ENCODE measurements at regions not wholly inside any gene's neighbourhood (a gene's known extent, or its start where the extent isn't known, plus 50 kb on each side); places are given as distances from the start of the nearest gene placed in this dataset.
"Not testable (repeated sequence)": the region's sequence is repeated elsewhere in the genome, so short reads cannot be mapped to it uniquely, and the experiment has no call there.

GRCh38 chr6:9138936-9139335, 703.6 kb upstream of the SLC35B3 start:
- TF ChIP-seq, protein P1, sequence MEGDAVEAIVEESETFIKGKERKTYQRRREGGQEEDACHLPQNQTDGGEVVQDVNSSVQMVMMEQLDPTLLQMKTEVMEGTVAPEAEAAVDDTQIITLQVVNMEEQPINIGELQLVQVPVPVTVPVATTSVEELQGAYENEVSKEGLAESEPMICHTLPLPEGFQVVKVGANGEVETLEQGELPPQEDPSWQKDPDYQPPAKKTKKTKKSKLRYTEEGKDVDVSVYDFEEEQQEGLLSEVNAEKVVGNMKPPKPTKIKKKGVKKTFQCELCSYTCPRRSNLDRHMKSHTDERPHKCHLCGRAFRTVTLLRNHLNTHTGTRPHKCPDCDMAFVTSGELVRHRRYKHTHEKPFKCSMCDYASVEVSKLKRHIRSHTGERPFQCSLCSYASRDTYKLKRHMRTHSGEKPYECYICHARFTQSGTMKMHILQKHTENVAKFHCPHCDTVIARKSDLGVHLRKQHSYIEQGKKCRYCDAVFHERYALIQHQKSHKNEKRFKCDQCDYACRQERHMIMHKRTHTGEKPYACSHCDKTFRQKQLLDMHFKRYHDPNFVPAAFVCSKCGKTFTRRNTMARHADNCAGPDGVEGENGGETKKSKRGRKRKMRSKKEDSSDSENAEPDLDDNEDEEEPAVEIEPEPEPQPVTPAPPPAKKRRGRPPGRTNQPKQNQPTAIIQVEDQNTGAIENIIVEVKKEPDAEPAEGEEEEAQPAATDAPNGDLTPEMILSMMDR (IDR thresholded peaks at IDR 0.05; ENCODE audit: borderline replicate concordance, insufficient read depth, low read depth, low read length), result no peak
- H3K4me3 ChIP-seq (ENCODE audit: low read depth, low read length), result no peak overlapping the region

DNA sequence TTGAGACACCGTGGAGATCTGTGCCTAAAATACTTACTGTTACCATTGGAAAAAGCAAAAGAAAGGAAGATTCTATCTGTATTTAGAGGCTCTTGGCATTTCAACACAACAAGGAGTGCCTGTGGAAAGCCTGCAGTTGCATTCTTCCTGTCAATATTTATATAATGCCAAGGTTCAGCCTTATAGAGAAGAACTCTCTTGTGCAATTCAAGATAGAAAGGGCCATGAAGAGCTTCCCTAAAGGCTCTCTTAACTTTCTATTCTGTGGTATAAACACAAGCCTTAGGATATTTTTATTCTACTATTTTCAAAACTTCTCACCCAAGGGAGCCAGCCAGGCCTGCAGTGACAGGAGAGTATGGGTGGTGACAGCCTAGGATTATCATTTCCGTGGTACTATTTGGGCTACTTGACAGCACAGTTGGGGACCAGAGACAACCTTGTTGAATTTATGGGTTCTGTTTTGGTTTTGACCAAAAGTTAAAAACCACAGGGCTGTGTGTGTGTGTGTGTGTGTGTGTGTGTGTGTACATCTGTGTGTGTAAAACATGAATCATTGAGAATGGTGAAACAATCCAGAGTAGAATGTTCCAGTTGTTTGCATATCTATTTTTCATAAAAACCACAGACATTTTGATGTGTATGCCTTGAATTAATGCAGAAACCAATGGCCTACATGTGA, 700.9 kb upstream of the SLC35B3 start:
- TF ChIP-seq, protein P1 (IDR thresholded peaks at IDR 0.05; ENCODE audit: borderline replicate concordance, insufficient read depth, low read depth, low read length), result no peak
- no peak overlapping the region for H3K4me3 ChIP-seq (ENCODE audit: low read depth, low read length)

GRCh38 chr6:9131616-9132015, 696.3 kb upstream of the SLC35B3 start:
- H3K4me3 ChIP-seq (ENCODE audit: low read depth, low read length), result no peak overlapping the region
- TF ChIP-seq, protein P1 (IDR thresholded peaks at IDR 0.05; ENCODE audit: borderline replicate concordance, insufficient read depth, low read depth, low read length), result no peak

DNA sequence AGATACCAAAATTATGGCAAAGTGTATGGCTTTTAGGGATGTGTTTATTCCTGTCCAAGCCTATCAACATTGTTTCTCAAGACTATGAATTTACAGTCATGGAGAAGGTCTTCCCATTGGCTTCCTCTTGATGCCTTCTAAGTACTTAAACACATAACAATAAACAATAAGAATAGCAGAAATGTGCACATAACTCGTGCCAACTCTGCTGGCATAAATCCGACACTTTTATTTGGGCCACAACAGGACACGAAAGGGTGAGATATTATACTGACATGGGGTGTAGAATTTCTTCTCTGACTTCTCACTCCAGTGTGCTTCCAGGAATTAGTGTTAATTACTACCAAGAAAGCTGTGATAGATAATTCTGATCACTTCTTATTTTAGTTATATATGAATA, 695.9 kb upstream of the SLC35B3 start:
- no peak overlapping the region for H3K4me3 ChIP-seq (ENCODE audit: low read depth, low read length)
- TF ChIP-seq, protein P1 (IDR thresholded peaks at IDR 0.05; ENCODE audit: borderline replicate concordance, insufficient read depth, low read depth, low read length), result no peak

- TF ChIP-seq, protein P1 (IDR thresholded peaks at IDR 0.05; ENCODE audit: borderline replicate concordance, insufficient read depth, low read depth, low read length), result no peak
- H3K4me3 ChIP-seq (ENCODE audit: low read depth, low read length), result no peak overlapping the region
These were observed 693.6 kb upstream of the SLC35B3 start for GRCh38 chr6:9128970-9129369.

- H3K4me3 ChIP-seq (ENCODE audit: low read depth, low read length), result no peak overlapping the region
- TF ChIP-seq, protein P1 (IDR thresholded peaks at IDR 0.05; ENCODE audit: borderline replicate concordance, insufficient read depth, low read depth, low read length), result no peak
These were observed 691.7 kb upstream of the SLC35B3 start for GRCh38 chr6:9126878-9127560.

GRCh38 chr6:9126034-9126433, 690.7 kb upstream of the SLC35B3 start:
- not testable (repeated sequence) for H3K4me3 ChIP-seq (ENCODE audit: low read depth, low read length)
